H9 (cell line): ENCODE measurements at regions not wholly inside any gene's neighbourhood (a gene's known extent, or its start where the extent isn't known, plus 50 kb on each side); places are given as distances from the start of the nearest gene placed in this dataset.

Experiments
- DNase-seq: peaks from one replicate; pipeline ENCODE4 v3.0.0-alpha.2; 2017
- H2AFZ ChIP-seq: one replicate; pipeline ENCODE4 v1.6.1; 2013; ENCODE audit warnings: mild to moderate bottlenecking, low read length, control low read depth, moderate library complexity
- H2AK5ac ChIP-seq: 2 replicates; pipeline ENCODE4 v1.6.1; 2013; ENCODE audit warnings: low read length, control low read depth, mixed read lengths; ENCODE audit not compliant: insufficient read length
- H2BK120ac ChIP-seq: one replicate; pipeline ENCODE4 v1.6.1; 2013; ENCODE audit warnings: low read depth, mild to moderate bottlenecking, low read length, control low read depth, inconsistent platforms; ENCODE audit not compliant: poor library complexity, severe bottlenecking
- H2BK12ac ChIP-seq: 2 replicates; pipeline ENCODE4 v1.6.1; 2013; ENCODE audit warnings: low read length, control low read depth, mixed read lengths, low read depth; ENCODE audit not compliant: insufficient read length
- H2BK15ac ChIP-seq: 2 replicates; pipeline ENCODE4 v1.6.1; 2013; ENCODE audit warnings: low read depth, low read length, control low read depth
- H2BK20ac ChIP-seq: one replicate; pipeline ENCODE4 v1.6.1; 2013; ENCODE audit warnings: low read depth, mild to moderate bottlenecking, low read length, control low read depth, inconsistent platforms; ENCODE audit not compliant: poor library complexity, severe bottlenecking
- H2BK5ac ChIP-seq: 2 replicates; pipeline ENCODE4 v1.6.1; 2013; ENCODE audit warnings: low read length, control low read depth, mixed read lengths; ENCODE audit not compliant: insufficient read length
- H3K14ac ChIP-seq: 2 replicates; pipeline ENCODE4 v1.6.1; 2013; ENCODE audit warnings: low read length, control low read depth; ENCODE audit not compliant: insufficient read depth
- H3K18ac ChIP-seq: 2 replicates; pipeline ENCODE4 v1.6.1; 2013; ENCODE audit warnings: low read depth, mild to moderate bottlenecking, mixed read lengths, low read length, control low read depth; ENCODE audit not compliant: insufficient read length
- H3K23ac ChIP-seq: 2 replicates; pipeline ENCODE4 v1.6.1; 2013; ENCODE audit warnings: low read length, control low read depth, mixed read lengths, low read depth; ENCODE audit not compliant: insufficient read length
- H3K23me2 ChIP-seq: 2 replicates; pipeline ENCODE4 v1.6.1; 2013; ENCODE audit warnings: low read depth, mild to moderate bottlenecking, mixed read lengths, low read length, control low read depth; ENCODE audit not compliant: insufficient read length, poor library complexity, severe bottlenecking
- H3K27ac ChIP-seq: 2 replicates; pipeline ENCODE4 v1.5.1; 2013; ENCODE audit warnings: low read length, control low read depth, mixed read lengths, low read depth; ENCODE audit not compliant: insufficient read length
- H3K27me3 ChIP-seq: 2 replicates; pipeline ENCODE4 v1.6.1; 2013; ENCODE audit warnings: low read length, control low read depth, inconsistent platforms; ENCODE audit not compliant: insufficient read depth
- H3K4ac ChIP-seq: 2 replicates; pipeline ENCODE4 v1.6.1; 2013; ENCODE audit warnings: low read depth, mild to moderate bottlenecking, control low read depth, inconsistent platforms, low read length, moderate library complexity
- H3K4me1 ChIP-seq: 2 replicates; pipeline ENCODE4 v1.6.1; 2013; ENCODE audit warnings: low read length, control low read depth, inconsistent platforms; ENCODE audit not compliant: insufficient read depth
- H3K4me2 ChIP-seq: 2 replicates; pipeline ENCODE4 v1.6.1; 2013; ENCODE audit warnings: low read length, control low read depth, mixed read lengths; ENCODE audit not compliant: insufficient read length, insufficient read depth
- H3K56ac ChIP-seq: 2 replicates; pipeline ENCODE4 v1.6.1; 2013; ENCODE audit warnings: low read depth, mild to moderate bottlenecking, mixed read lengths, low read length, control low read depth; ENCODE audit not compliant: insufficient read length
- H3K79me1 ChIP-seq: 2 replicates; pipeline ENCODE4 v1.6.1; 2013; ENCODE audit warnings: low read depth, mild to moderate bottlenecking, moderate library complexity, low read length, control low read depth, inconsistent platforms; ENCODE audit not compliant: insufficient read depth, poor library complexity, severe bottlenecking
- H3K79me2 ChIP-seq: 2 replicates; pipeline ENCODE4 v1.6.1; 2013; ENCODE audit warnings: low read length, control low read depth, inconsistent platforms; ENCODE audit not compliant: insufficient read depth
- H3K9ac ChIP-seq: 2 replicates; pipeline ENCODE4 v1.6.1; 2013; ENCODE audit warnings: low read length, control low read depth, mixed read lengths; ENCODE audit not compliant: insufficient read length; ENCODE audit errors: extremely low read depth
- H3K9me3 ChIP-seq: one replicate; pipeline ENCODE4 v1.6.1; 2013; ENCODE audit warnings: low read depth, low read length, inconsistent platforms; ENCODE audit not compliant: control insufficient read depth
- H3T11ph ChIP-seq: one replicate; pipeline ENCODE4 v1.6.1; 2013; ENCODE audit warnings: mild to moderate bottlenecking, low read length, control low read depth, inconsistent platforms
- H4K20me1 ChIP-seq: one replicate; pipeline ENCODE4 v1.6.1; 2013; ENCODE audit not compliant: control insufficient read depth, insufficient read length, insufficient read depth
- H4K5ac ChIP-seq: 2 replicates; pipeline ENCODE4 v1.6.1; 2013; ENCODE audit warnings: low read depth, mild to moderate bottlenecking, mixed read lengths, low read length, control low read depth; ENCODE audit not compliant: insufficient read length
- H4K8ac ChIP-seq: replicated peaks from 2 replicates; pipeline ENCODE4 v1.6.1; 2013; ENCODE audit warnings: low read length, control low read depth, mixed read lengths, low read depth; ENCODE audit not compliant: insufficient read length
- H4K91ac ChIP-seq: 2 replicates; pipeline ENCODE4 v1.6.1; 2013; ENCODE audit warnings: low read depth, mild to moderate bottlenecking, moderate library complexity, mixed read lengths, low read length, control low read depth; ENCODE audit not compliant: insufficient read length
- H3K27ac Mint-ChIP-seq, 3 experiments: 2 replicates in 2 of 3; 3 replicates in 1 of 3; pipeline ENCODE4 v1.8.0; 2020 to 2021; ENCODE audit warnings: mixed read lengths in 3 of 3, mild to moderate bottlenecking in 1 of 3, moderate library complexity in 1 of 3
- H3K27me3 Mint-ChIP-seq: 2 replicates; pipeline ENCODE4 v1.8.0; 2021; ENCODE audit warnings: low read depth, mild to moderate bottlenecking, moderate library complexity, mixed read lengths
- H3K36me3 Mint-ChIP-seq, 3 experiments: 2 replicates in 2 of 3; 3 replicates in 1 of 3; pipeline ENCODE4 v1.8.0; 2020 to 2021; ENCODE audit warnings: low read depth in 3 of 3, mixed read lengths in 3 of 3; ENCODE audit not compliant: insufficient read depth in 1 of 3
- H3K4me1 Mint-ChIP-seq, 2 experiments: 2 replicates each; pipeline ENCODE4 v1.8.0; 2020; ENCODE audit warnings: mixed read lengths in 2 of 2
- H3K4me3 Mint-ChIP-seq, 2 experiments: 2 replicates in 1 of 2; 3 replicates in 1 of 2; pipeline ENCODE4 v1.8.0; 2020 to 2021; ENCODE audit warnings: mild to moderate bottlenecking in 2 of 2, mixed read lengths in 2 of 2, moderate library complexity in 1 of 2
- H3K9me3 Mint-ChIP-seq, 2 experiments: 2 replicates in 1 of 2; 3 replicates in 1 of 2; pipeline ENCODE4 v1.8.0; 2020; ENCODE audit warnings: mild to moderate bottlenecking in 2 of 2, mixed read lengths in 2 of 2, moderate library complexity in 1 of 2
- CTCF ChIP-seq: fragments of 200-600 bp; sonication (generic); conservative IDR thresholded peaks from 3 replicates; pipeline ENCODE4 v1.8.0; 2021; ENCODE audit warnings: antibody characterized with exemption, mild to moderate bottlenecking
- WGBS: extraction: QIAGEN DNeasy Blood & Tissue Kit; methylation state at CpG from one replicate; pipeline ENCODE4 v1.1.7; 2013; ENCODE audit warnings: missing lambda C conversion rate, low lambda C conversion rate, mixed read lengths; ENCODE audit not compliant: insufficient read length; ENCODE audit errors: extremely low coverage; 5-methylcytosine and 5-hydroxymethylcytosine counted together

DNA sequence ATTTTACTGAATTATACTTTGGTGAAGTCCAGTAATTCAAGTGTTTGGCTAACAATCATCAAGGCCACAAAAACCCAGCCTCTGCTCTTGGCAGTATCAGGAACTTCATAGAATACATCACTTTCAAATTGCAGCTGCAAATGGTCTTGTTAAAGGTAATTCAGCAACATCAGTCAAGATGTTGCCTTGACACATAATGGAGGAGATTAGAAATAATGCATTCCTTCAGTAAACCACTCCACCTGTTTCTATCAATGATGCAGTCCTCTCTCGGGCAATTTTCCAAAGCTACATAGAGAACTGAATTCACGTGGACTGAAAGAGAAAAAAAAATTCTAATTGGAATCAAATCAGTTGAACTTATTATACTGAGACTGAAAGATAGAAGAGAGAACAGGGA is 279.3 kb downstream of the VGLL3 start:
- H4K20me1 ChIP-seq: no peaks in the 10 kb centered on the region
- H3K79me1 ChIP-seq: no peaks in the 10 kb centered on the region
- H2BK12ac ChIP-seq: no peak overlapping the region
- no peak overlapping the region for H4K8ac ChIP-seq
- no peak overlapping the region for H3K14ac ChIP-seq
- no peak overlapping the region for H2BK15ac ChIP-seq
- no peaks in the 10 kb centered on the region for H3K79me2 ChIP-seq
- no peaks in the 10 kb centered on the region for H3K23me2 ChIP-seq
- H3K4me1 ChIP-seq: no peaks in the 10 kb centered on the region
- no peak overlapping the region for H2AK5ac ChIP-seq
- H3T11ph ChIP-seq: no peak overlapping the region
- H3K9me3 ChIP-seq: no peaks in the 10 kb centered on the region
- no peaks in the 10 kb centered on the region for H3K27me3 ChIP-seq
- no peak overlapping the region for H4K91ac ChIP-seq
- no peak overlapping the region for H2BK120ac ChIP-seq
- H3K4me2 ChIP-seq: no peak overlapping the region
- no peak overlapping the region for H2BK5ac ChIP-seq
- no peak for DNase-seq
- Mint-ChIP-seq H3K9me3 (peaks cover 8 to 12% of the 10 kb centered on the region in 2 experiments; a peak in 3 of 5 replicates), H3K27me3 (no peaks in the 10 kb centered on the region), H3K27ac (no peak overlapping the region), H3K36me3 (peaks cover 0 to 11% (median 0%) of the 10 kb centered on the region in 3 experiments; a peak in 2 of 7 replicates), H3K4me1 (no peaks in the 10 kb centered on the region), H3K4me3 (no peak overlapping the region)
- no peak overlapping the region for H3K27ac ChIP-seq
- H3K9ac ChIP-seq: no peak overlapping the region
- H3K56ac ChIP-seq: no peak overlapping the region
- WGBS: no CpG with 5 or more reads among the region's 2 CpGs
- H3K4ac ChIP-seq: no peak overlapping the region
- H2AFZ ChIP-seq: no peak overlapping the region
- H2BK20ac ChIP-seq: no peak overlapping the region
- no peak overlapping the region for H3K23ac ChIP-seq
- no peak for TF ChIP-seq CTCF
- H3K18ac ChIP-seq: no peak overlapping the region
- no peak overlapping the region for H4K5ac ChIP-seq
